ENCODE measurements at regions not wholly inside any gene's neighbourhood (a gene's known extent, or its start where the extent isn't known, plus 50 kb on each side); places are given as distances from the start of the nearest gene placed in this dataset.
A peak's percentile ranks its signal among the peaks of the same experiment; 100 is the strongest.

GRCh38 chr11:47913529-47914244 is 65.5 kb upstream of the NUP160 start:
- FAIRE-seq (no peak), DNase-seq (peak in 2 of 5 donors; percentile 20 to 21)
- H3K9ac ChIP-seq (ENCODE audit: low read length in 3 of 3): no peak overlapping the region
- TF ChIP-seq, protein P1, sequence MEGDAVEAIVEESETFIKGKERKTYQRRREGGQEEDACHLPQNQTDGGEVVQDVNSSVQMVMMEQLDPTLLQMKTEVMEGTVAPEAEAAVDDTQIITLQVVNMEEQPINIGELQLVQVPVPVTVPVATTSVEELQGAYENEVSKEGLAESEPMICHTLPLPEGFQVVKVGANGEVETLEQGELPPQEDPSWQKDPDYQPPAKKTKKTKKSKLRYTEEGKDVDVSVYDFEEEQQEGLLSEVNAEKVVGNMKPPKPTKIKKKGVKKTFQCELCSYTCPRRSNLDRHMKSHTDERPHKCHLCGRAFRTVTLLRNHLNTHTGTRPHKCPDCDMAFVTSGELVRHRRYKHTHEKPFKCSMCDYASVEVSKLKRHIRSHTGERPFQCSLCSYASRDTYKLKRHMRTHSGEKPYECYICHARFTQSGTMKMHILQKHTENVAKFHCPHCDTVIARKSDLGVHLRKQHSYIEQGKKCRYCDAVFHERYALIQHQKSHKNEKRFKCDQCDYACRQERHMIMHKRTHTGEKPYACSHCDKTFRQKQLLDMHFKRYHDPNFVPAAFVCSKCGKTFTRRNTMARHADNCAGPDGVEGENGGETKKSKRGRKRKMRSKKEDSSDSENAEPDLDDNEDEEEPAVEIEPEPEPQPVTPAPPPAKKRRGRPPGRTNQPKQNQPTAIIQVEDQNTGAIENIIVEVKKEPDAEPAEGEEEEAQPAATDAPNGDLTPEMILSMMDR (IDR thresholded peaks at IDR 0.05; ENCODE audit: borderline replicate concordance, extremely low read depth, insufficient read depth): no peak
- no peaks in the 10 kb centered on the region for H3K27me3 ChIP-seq (ENCODE audit: control insufficient read depth, insufficient read depth, low read length)
- H3K27ac ChIP-seq (ENCODE audit: low read depth in 2 of 2, low read length in 2 of 2): no peak overlapping the region
- no peaks in the 10 kb centered on the region for H3K36me3 ChIP-seq (ENCODE audit: control insufficient read depth in 2 of 3, insufficient read depth in 3 of 3, low read length in 3 of 3)
- H3K9me3 ChIP-seq (ENCODE audit: control insufficient read depth in 2 of 3, insufficient read depth in 1 of 3, low read length in 3 of 3): no peaks in the 10 kb centered on the region
- intact Hi-C loops (cut with DNase I): no loop called here
- H3K4me3 ChIP-seq (ENCODE audit: low read length in 3 of 3): no peak overlapping the region
- H3K4me1 ChIP-seq (ENCODE audit: control insufficient read depth in 2 of 3, insufficient read depth in 2 of 3, low read depth in 1 of 3, low read length in 3 of 3): peaks cover 0 to 5% (median 0%) of the 10 kb centered on the region in 3 donors

GRCh38 chr11:47912843-47913437 is 64.8 kb upstream of the NUP160 start:
- H3K4me1 ChIP-seq (ENCODE audit: control insufficient read depth in 2 of 3, insufficient read depth in 2 of 3, low read depth in 1 of 3, low read length in 3 of 3): peaks cover 0 to 3% (median 0%) of the 10 kb centered on the region in 3 donors
- intact Hi-C loops (cut with DNase I): no loop called here
- TF ChIP-seq, protein P1 (IDR thresholded peaks at IDR 0.05; ENCODE audit: borderline replicate concordance, extremely low read depth, insufficient read depth): no peak

DNA sequence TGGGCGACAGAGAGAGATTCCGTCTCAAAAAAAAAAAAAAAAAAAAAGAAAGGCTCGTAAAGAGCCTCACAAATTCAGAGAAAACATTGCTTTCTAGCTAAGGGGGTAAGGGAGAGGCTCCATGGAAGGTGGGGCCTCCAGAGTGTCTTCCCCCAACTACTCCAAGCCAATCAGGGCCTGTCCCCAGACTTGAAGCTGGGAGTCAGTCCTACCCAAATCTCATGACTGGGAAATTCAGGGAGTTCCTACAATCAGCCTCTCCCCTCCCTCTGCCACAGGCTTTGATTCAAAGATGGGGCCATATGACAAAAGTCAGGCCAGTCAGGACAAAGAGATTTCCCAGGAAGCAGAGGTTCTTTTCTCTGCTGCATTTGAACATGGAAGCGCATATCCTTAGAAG is 63.0 kb upstream of the NUP160 start:
- Histone ChIP-seq H3K36me3 (ENCODE audit: control insufficient read depth in 2 of 3, insufficient read depth in 3 of 3, low read length in 3 of 3) (no peaks in the 10 kb centered on the region), H3K4me1 (ENCODE audit: control insufficient read depth in 2 of 3, insufficient read depth in 2 of 3, low read depth in 1 of 3, low read length in 3 of 3) (peaks cover 0 to under 1% (median 0%) of the 10 kb centered on the region in 3 donors), H3K9me3 (ENCODE audit: control insufficient read depth in 2 of 3, insufficient read depth in 1 of 3, low read length in 3 of 3) (no peaks in the 10 kb centered on the region), H3K9ac (ENCODE audit: low read length in 3 of 3) (no peak overlapping the region), H3K27me3 (ENCODE audit: control insufficient read depth, insufficient read depth, low read length) (no peaks in the 10 kb centered on the region), H3K27ac (ENCODE audit: low read depth in 2 of 2, low read length in 2 of 2) (no peak overlapping the region), H3K4me3 (ENCODE audit: low read length in 3 of 3) (no peak overlapping the region)
- TF ChIP-seq, protein P1 (IDR thresholded peaks at IDR 0.05; ENCODE audit: borderline replicate concordance, extremely low read depth, insufficient read depth): no peak
- DNase-seq (no peak), FAIRE-seq (no peak)
- intact Hi-C loops (cut with DNase I): no loop called here

More at GRCh38 chr11:47912843-47913437, 64.8 kb upstream of the NUP160 start:
- Histone ChIP-seq H3K4me3 (ENCODE audit: low read length in 3 of 3) (no peak overlapping the region), H3K9ac (ENCODE audit: low read length in 3 of 3) (no peak overlapping the region), H3K9me3 (ENCODE audit: control insufficient read depth in 2 of 3, insufficient read depth in 1 of 3, low read length in 3 of 3) (no peaks in the 10 kb centered on the region), H3K27me3 (ENCODE audit: control insufficient read depth, insufficient read depth, low read length) (no peaks in the 10 kb centered on the region), H3K36me3 (ENCODE audit: control insufficient read depth in 2 of 3, insufficient read depth in 3 of 3, low read length in 3 of 3) (no peaks in the 10 kb centered on the region), H3K27ac (ENCODE audit: low read depth in 2 of 2, low read length in 2 of 2) (no peak overlapping the region)
- DNase-seq: no peak
- no peak for FAIRE-seq
